ENCODE measurements at regions not wholly inside any gene's neighbourhood (a gene's known extent, or its start where the extent isn't known, plus 50 kb on each side); places are given as distances from the start of the nearest gene placed in this dataset.
"Not testable (repeated sequence)": the region's sequence is repeated elsewhere in the genome, so short reads cannot be mapped to it uniquely, and the experiment has no call there.

GRCh38 chr15:24341876-24342275 is 333.7 kb upstream of the NPAP1 start:
- not testable (repeated sequence) for TF ChIP-seq CTCF (conservative IDR thresholded peaks at IDR 0.05); EZH2 (IDR thresholded peaks at IDR 0.05; ENCODE audit: low read depth)

Data from PC-9 (cell line).